Stimulated activated CD8-positive, alpha-beta memory T cell treated with anti-CD3 and anti-CD28 coated beads, Interleukin-15, amount 100 ng/mL, for 24 hours (primary cell): ENCODE measurements at regions not wholly inside any gene's neighbourhood (a gene's known extent, or its start where the extent isn't known, plus 50 kb on each side); places are given as distances from the start of the nearest gene placed in this dataset.

ENCODE experiments used
- DNase-seq: peaks from one replicate; pipeline ENCODE4 v3.0.0-alpha.2; 2020; ENCODE audit warnings: low read depth

- no peak for DNase-seq
Observed at GRCh38 chr5:159422910-159423309, 92.6 kb upstream of the IL12B start.

- DNase-seq: no peak
Observed at GRCh38 chr5:159424123-159424522, 93.8 kb upstream of the IL12B start.

GRCh38 chr5:159426694-159427093 is 96.4 kb upstream of the IL12B start:
- DNase-seq: no peak

DNA sequence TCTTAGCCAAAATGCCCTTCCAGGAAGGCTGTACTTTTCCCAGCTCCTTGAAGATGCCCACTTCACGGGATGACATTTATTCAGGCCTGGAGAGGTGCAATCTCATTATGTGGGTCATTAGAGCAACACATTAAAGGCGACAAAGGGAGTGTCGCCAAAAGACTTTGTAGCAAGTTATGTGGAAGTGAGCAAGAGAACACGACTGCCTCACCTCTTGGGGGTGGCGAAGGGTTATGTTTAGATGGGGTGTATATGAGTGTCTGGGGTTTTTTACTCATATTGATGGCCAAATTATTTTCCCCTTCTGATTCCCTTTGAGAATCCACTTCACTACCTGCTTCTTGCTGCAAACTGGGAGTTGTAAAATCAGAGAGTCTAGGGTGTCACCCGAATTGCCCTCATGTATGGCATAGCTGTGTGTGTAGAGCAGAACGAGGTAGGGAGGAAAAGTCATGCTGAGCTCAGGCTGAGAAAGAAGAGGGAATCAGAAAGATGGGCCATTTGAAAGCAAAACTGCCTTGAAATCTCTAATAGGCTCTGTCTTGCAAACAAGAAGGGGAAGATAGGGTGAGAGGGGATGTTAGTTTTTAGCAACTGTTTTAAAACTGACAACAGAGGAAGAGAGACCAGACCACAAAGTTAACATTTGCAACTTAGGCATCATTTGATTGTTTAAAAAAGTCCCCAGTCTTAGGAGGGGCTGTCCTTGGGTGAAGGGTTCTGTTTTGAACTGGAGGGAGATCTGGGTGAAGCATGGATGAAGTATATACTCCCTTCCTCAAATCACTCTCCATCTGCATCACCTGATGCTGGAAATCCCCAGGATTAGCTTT is 97.1 kb upstream of the IL12B start:
- DNase-seq: no peak

- DNase-seq: no peak
Observed at GRCh38 chr5:159430361-159431012, 100.2 kb upstream of the IL12B start.

GRCh38 chr5:159435855-159436254 is 105.6 kb upstream of the IL12B start:
- DNase-seq: no peak

- DNase-seq: no peak
Observed at GRCh38 chr5:159438092-159438491, 107.8 kb upstream of the IL12B start.

DNA sequence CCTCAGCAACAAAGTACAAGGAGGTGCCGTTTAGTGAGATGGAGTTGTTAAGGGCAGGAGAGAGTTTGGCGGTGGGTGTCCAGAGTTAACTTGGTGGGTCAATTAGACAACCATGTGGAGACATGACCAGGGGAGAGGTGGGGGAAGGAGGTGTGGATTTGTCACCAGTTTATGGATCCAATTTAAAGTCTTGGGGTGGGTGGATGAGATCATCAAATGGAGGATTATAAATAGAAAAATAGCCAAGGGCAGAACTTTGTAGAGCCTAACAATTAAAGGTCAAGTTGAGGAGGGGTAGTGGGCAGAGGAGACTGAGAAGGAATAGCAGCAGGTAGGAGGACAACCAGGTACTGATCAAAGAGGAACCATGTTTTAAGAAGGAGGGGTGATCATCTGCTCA is 108.7 kb upstream of the IL12B start:
- no peak for DNase-seq

- no peak for DNase-seq
Observed at GRCh38 chr5:159440235-159440634, 109.9 kb upstream of the IL12B start.

GRCh38 chr5:159440968-159441367 is 110.7 kb upstream of the IL12B start:
- DNase-seq: no peak

- DNase-seq: no peak
Observed at GRCh38 chr5:159441441-159441840, 111.2 kb upstream of the IL12B start.

GRCh38 chr5:159442206-159442850 is 112.0 kb upstream of the IL12B start:
- no peak for DNase-seq

GRCh38 chr5:159444441-159445082 is 114.3 kb upstream of the IL12B start:
- DNase-seq: no peak

DNA sequence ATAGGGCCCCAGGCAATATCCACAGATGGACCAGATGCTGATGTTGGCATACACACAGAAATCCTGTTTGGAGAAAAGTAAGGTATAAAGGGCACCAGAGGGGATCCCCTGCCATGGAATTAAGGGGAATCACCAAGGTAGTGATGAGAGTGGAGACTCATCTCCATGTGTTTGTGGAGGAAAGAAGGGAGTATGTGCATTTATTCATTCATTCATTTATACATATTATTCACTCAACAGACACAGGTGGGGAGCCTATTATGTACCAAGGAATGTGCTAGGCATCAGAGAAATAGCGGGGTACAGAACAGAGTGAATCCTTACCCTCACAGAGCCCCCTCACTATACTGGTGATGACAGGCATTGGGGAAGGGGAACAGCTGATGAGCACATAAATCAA is 116.8 kb upstream of the IL12B start:
- DNase-seq: no peak

GRCh38 chr5:159448841-159449407 is 118.6 kb upstream of the IL12B start:
- no peak for DNase-seq

DNA sequence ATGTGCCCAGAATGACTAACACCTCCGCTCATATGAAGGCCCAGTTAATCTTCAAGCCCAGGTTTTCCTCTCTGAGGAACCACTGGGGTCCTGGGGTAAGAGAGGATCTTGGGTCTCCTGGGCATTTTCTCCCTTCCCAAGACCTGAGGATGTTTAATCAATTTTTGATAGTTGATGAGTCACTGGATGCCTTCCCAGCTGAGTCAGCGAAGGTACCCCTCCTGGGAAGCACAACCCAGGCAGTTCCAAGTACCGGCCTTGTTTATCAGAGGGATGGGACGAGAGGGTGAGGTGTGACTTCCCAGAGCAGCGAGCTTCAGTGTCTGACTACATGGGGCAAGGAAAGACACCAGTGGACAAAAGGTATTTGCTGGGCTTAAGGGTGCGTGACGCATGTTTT is 119.6 kb upstream of the IL12B start:
- DNase-seq: no peak

GRCh38 chr5:159450417-159450816 is 120.1 kb upstream of the IL12B start:
- no peak for DNase-seq

DNA sequence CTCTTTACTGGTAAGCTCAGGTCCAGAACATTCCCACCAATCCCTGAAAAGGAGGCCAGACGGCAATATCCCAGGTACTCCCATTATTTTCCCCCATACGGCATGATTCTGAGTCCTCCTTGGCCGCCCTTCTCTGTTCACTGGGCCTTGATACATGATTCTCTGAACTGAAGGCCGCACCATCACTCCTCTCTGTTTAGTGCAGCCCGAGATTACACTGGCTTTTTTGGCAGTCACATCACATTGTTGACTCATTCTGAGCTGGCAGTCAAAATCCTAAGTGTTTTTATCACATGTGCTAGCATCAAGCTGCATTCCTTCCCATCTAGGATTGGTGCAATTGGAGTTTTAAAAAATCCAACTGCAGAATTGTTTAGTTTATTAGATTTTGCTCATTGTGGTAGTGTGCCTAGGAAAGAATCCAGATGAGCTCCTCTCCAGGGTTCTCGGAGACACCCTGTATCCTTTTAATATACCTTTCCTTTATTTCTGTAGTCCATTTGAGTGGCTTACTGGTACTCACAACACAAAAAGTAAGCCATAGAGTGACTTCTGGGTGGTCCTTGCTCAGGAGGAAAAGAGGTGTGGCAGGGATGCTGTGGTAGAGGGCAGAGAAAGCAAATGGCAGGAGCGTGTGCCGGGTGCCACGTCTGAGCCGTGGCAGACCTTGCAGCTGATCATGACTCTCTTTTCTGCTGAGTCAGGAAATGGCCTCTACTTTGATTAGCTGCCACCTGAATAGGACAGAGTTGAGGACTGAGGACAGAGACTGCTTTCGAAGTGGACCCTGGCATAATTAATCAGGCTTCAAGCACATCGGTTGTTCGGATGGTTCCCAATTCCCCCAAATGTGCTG is 121.1 kb upstream of the IL12B start:
- no peak for DNase-seq

DNA sequence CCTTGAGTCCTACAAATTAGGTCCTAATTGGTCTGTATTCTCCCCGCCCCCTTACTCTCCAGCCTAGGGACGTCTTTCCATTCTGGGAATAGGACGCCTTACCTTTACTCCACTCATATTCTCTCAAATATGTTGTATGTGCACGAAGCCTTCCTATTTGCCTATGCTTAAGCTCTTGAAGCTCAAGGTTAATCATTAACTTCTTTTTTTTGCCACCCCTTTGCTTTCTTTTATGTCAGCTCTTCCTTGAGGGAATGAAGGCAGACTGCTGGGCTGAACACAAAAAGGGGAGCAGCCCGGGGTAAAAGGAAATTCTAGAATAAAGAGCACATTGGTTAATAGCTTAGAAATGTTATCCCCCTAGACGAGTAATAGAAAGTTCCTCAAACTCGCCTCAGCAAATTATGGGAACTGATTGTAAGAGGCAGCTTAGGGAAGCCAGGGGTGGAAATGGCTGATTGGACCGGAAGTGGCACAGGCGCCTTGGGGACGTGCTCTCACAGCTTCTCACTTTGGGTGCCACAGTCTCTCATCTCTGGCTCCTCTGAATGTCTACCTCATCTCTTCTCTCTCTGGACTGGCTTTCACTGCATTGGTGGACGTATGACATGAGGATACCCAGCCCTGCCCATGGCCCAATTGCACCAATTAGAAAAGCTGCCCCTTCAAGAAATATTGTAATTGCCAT is 122.3 kb upstream of the IL12B start:
- DNase-seq: no peak

- DNase-seq: no peak
Observed at GRCh38 chr5:159453209-159453608, 122.9 kb upstream of the IL12B start.

- no peak for DNase-seq
Observed at GRCh38 chr5:159456261-159456660, 126.0 kb upstream of the IL12B start.
